Smooth muscle cell (in vitro differentiated cells): ENCODE measurements at regions not wholly inside any gene's neighbourhood (a gene's known extent, or its start where the extent isn't known, plus 50 kb on each side); places are given as distances from the start of the nearest gene placed in this dataset.
"Not testable (repeated sequence)": the region's sequence is repeated elsewhere in the genome, so short reads cannot be mapped to it uniquely, and the experiment has no call there.

Experiments used
- DNase-seq: peaks from one replicate; lab custom pipeline; 2025; ENCODE audit not compliant: unreplicated experiment; lab: John Stamatoyannopoulos, UW
- H2AFZ ChIP-seq: fragments of 200-600 bp; sonication (generic); 2 replicates; pipeline ENCODE4 v1.6.0; 2016; ENCODE audit warnings: antibody characterized with exemption, low read depth, mild to moderate bottlenecking
- H3F3A ChIP-seq: fragments of 200-600 bp; sonication (generic); 2 replicates; pipeline ENCODE4 v1.6.0; 2017; ENCODE audit warnings: antibody characterized with exemption, low read depth
- H3K27ac ChIP-seq: fragments of 200-600 bp; sonication (generic); 2 replicates; pipeline ENCODE4 v1.5.1; 2016; ENCODE audit warnings: low read depth, mild to moderate bottlenecking
- H3K27me3 ChIP-seq: fragments of 200-600 bp; sonication (generic); 2 replicates; pipeline ENCODE4 v1.6.1; 2016; ENCODE audit warnings: low read depth, mild to moderate bottlenecking
- H3K36me3 ChIP-seq: fragments of 200-600 bp; sonication (generic); 2 replicates; pipeline ENCODE4 v1.5.1; 2016; ENCODE audit warnings: low read depth
- H3K4me1 ChIP-seq: fragments of 200-600 bp; sonication (generic); 2 replicates; pipeline ENCODE4 v1.5.1; 2016; ENCODE audit warnings: low read depth
- H3K4me2 ChIP-seq: fragments of 200-600 bp; sonication (generic); 2 replicates; pipeline ENCODE4 v1.6.0; 2016; ENCODE audit warnings: mild to moderate bottlenecking
- H3K4me3 ChIP-seq: fragments of 200-600 bp; sonication (generic); 2 replicates; pipeline ENCODE4 v1.5.1; 2016; ENCODE audit warnings: mild to moderate bottlenecking
- H3K79me2 ChIP-seq: fragments of 200-600 bp; sonication (generic); 2 replicates; pipeline ENCODE4 v1.6.0; 2016; ENCODE audit warnings: low read depth, mild to moderate bottlenecking
- H3K9ac ChIP-seq: fragments of 200-600 bp; sonication (generic); 2 replicates; pipeline ENCODE4 v1.6.0; 2016; ENCODE audit warnings: low read depth
- H3K9me3 ChIP-seq: fragments of 200-600 bp; sonication (generic); replicated peaks from 2 replicates; pipeline ENCODE4 v1.5.1; 2016; ENCODE audit warnings: low read depth
- H4K20me1 ChIP-seq: fragments of 200-600 bp; sonication (generic); 2 replicates; pipeline ENCODE4 v1.6.0; 2016; ENCODE audit warnings: low read depth
- CTCF ChIP-seq: fragments of 200-600 bp; sonication (generic); IDR thresholded peaks from 2 replicates; pipeline ENCODE4 v1.5.1; 2017; ENCODE audit warnings: borderline replicate concordance, mild to moderate bottlenecking, antibody characterized with exemption; ENCODE audit not compliant: insufficient read depth, poor library complexity, severe bottlenecking
- WGBS: methylation state at CpG from one replicate; pipeline ENCODE4 v1.1.7; 2016; ENCODE audit warnings: low lambda C conversion rate; 5-methylcytosine and 5-hydroxymethylcytosine counted together

- no peaks in the 10 kb centered on the region for H3K4me1 ChIP-seq
- H2AFZ ChIP-seq: no peak overlapping the region
- 100% methylated on average over 1 of the region's 1 CpG for WGBS
- H3K4me2 ChIP-seq: no peak overlapping the region
- no peaks in the 10 kb centered on the region for H4K20me1 ChIP-seq
- TF ChIP-seq CTCF: no peak
- DNase-seq: no peak
- H3K79me2 ChIP-seq: no peaks in the 10 kb centered on the region
- H3K27ac ChIP-seq: no peak overlapping the region
- H3K27me3 ChIP-seq: no peaks in the 10 kb centered on the region
- no peak overlapping the region for H3K9ac ChIP-seq
- no peaks in the 10 kb centered on the region for H3K9me3 ChIP-seq
- H3K4me3 ChIP-seq: no peak overlapping the region
- no peaks in the 10 kb centered on the region for H3F3A ChIP-seq
- H3K36me3 ChIP-seq: no peaks in the 10 kb centered on the region
Measured at GRCh38 chr12:61584943-61585342, 675.3 kb upstream of the USP15 start.

GRCh38 chr12:61590864-61591263 lies 669.3 kb upstream of the USP15 start:
- not testable (repeated sequence) for H2AFZ ChIP-seq, H3K4me2 ChIP-seq, H4K20me1 ChIP-seq, H3K27ac ChIP-seq, H3F3A ChIP-seq, H3K4me1 ChIP-seq, H3K36me3 ChIP-seq, DNase-seq, H3K4me3 ChIP-seq, H3K9ac ChIP-seq, H3K79me2 ChIP-seq, H3K9me3 ChIP-seq, H3K27me3 ChIP-seq

GRCh38 chr12:61610143-61610542 lies 650.1 kb upstream of the USP15 start:
- H3K27ac ChIP-seq: no peak overlapping the region
- H4K20me1 ChIP-seq: no peaks in the 10 kb centered on the region
- H2AFZ ChIP-seq: no peak overlapping the region
- DNase-seq: no peak
- no peak for TF ChIP-seq CTCF
- no peak overlapping the region for H3K9ac ChIP-seq
- no peak overlapping the region for H3K4me3 ChIP-seq
- no peaks in the 10 kb centered on the region for H3K27me3 ChIP-seq
- H3K79me2 ChIP-seq: no peaks in the 10 kb centered on the region
- no peaks in the 10 kb centered on the region for H3K9me3 ChIP-seq
- no peak overlapping the region for H3K4me2 ChIP-seq
- no peaks in the 10 kb centered on the region for H3K4me1 ChIP-seq
- H3K36me3 ChIP-seq: no peaks in the 10 kb centered on the region
- H3F3A ChIP-seq: no peaks in the 10 kb centered on the region

GRCh38 chr12:61629702-61630101 lies 630.5 kb upstream of the USP15 start:
- no peaks in the 10 kb centered on the region for H4K20me1 ChIP-seq
- no peaks in the 10 kb centered on the region for H3K27me3 ChIP-seq
- no peaks in the 10 kb centered on the region for H3K9me3 ChIP-seq
- 90% methylated on average over 2 of the region's 2 CpGs for WGBS
- no peaks in the 10 kb centered on the region for H3K79me2 ChIP-seq
- H2AFZ ChIP-seq: no peak overlapping the region
- no peaks in the 10 kb centered on the region for H3K4me1 ChIP-seq
- H3K36me3 ChIP-seq: no peaks in the 10 kb centered on the region
- DNase-seq: no peak
- H3K27ac ChIP-seq: no peak overlapping the region
- H3K9ac ChIP-seq: no peak overlapping the region
- no peak for TF ChIP-seq CTCF
- no peaks in the 10 kb centered on the region for H3F3A ChIP-seq
- no peak overlapping the region for H3K4me3 ChIP-seq
- no peak overlapping the region for H3K4me2 ChIP-seq
